ENCODE measurements at regions not wholly inside any gene's neighbourhood (a gene's known extent, or its start where the extent isn't known, plus 50 kb on each side); places are given as distances from the start of the nearest gene placed in this dataset.

DNA sequence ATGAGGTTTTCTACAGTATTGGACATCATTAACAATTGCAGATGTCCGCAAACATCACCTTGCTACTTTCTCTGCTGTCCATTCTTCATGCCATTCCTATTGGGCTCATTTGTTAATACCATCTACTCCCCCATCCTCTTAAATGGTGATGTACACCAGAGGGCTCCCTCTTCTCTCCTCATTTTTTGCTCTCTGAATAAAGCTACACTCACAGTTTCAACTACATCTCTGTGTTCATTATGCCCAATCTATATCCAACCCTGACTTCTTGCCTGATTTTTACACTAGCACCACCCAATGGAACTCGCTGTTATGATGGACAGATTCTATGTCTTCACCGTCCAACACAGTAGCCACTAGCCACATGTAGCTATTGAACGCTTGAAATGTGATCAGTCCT, 288.1 kb upstream of the ID4 start:
- peaks cover 4% of the 10 kb centered on the region; the same call in 1 of the 2 replicates for H3K9me3 ChIP-seq (ENCODE audit: control insufficient read depth, insufficient read depth, low read length)
- no peak overlapping the region for H3K9ac ChIP-seq (ENCODE audit: low read depth, low read length)
- 100% methylated on average over 1 of the region's 4 CpGs; no CpG with 5 or more reads in 1 of the 2 experiments for WGBS, 2 experiments (ENCODE audit: extremely low coverage in 2 of 2, insufficient read length in 1 of 2)
- H3K36me3 ChIP-seq (ENCODE audit: control insufficient read depth, insufficient read depth, low read length) = no peaks in the 10 kb centered on the region
- H2BK5ac ChIP-seq (ENCODE audit: low read depth, low read length, poor library complexity, severe bottlenecking) = no peak overlapping the region
- H2AK9ac ChIP-seq (replicated peaks; ENCODE audit: low read depth, low read length, poor library complexity) = no peak overlapping the region
- no peak overlapping the region for H2AFZ ChIP-seq (replicated peaks; ENCODE audit: low read length, poor library complexity)
- no peak overlapping the region for H3K4me2 ChIP-seq (ENCODE audit: low read depth, low read length)
- H3K27ac ChIP-seq (ENCODE audit: insufficient read depth, low read length) = no peak overlapping the region
- no peak overlapping the region for H2AK5ac ChIP-seq (ENCODE audit: low read depth, low read length)
- H4K91ac ChIP-seq (ENCODE audit: insufficient read depth, low read depth, low read length) = no peak overlapping the region
- H3K56ac ChIP-seq (ENCODE audit: extremely low read depth, insufficient read depth, low read length) = no peak overlapping the region
- H3K9me1 ChIP-seq (ENCODE audit: insufficient read depth, low read length) = no peaks in the 10 kb centered on the region
- ChIA-PET POLR2A (ENCODE audit: unreplicated experiment) (no interaction called here), CTCF (interaction anchor here (0.6 to 1.1 kb wide), 2 partner anchors 10 to 227 kb away, joined by 3 read pairs; no protein-coding TSS in a partner anchor)
- no peaks in the 10 kb centered on the region for H3K27me3 ChIP-seq (ENCODE audit: control insufficient read depth, insufficient read depth, low read length)
- H2BK20ac ChIP-seq (ENCODE audit: low read depth, low read length) = no peak overlapping the region
- H4K20me1 ChIP-seq (ENCODE audit: insufficient read depth, low read length) = no peaks in the 10 kb centered on the region
- dilution Hi-C loops (cut with HindIII; ENCODE audit: low sequenced_read_pairs, unreplicated experiment) = no loop called here
- ATAC-seq (ENCODE audit: low read depth) (no peak), DNase-seq (no peak)
- TF ChIP-seq MXI1 (IDR thresholded peaks at IDR 0.05; ENCODE audit: borderline replicate concordance, low read depth, low read length) = no peak
- H3K14ac ChIP-seq (replicated peaks; ENCODE audit: low read depth, low read length) = no peak overlapping the region
- H2BK120ac ChIP-seq (ENCODE audit: low read depth, low read length) = no peak overlapping the region
- H3K79me1 ChIP-seq (ENCODE audit: low read depth in 1 of 2, low read length in 2 of 2) = no peaks in the 10 kb centered on the region
- no peak overlapping the region for H3K4ac ChIP-seq (ENCODE audit: low read depth, low read length)
- no peak overlapping the region for H3K23ac ChIP-seq (ENCODE audit: low read depth, low read length)
- H4K8ac ChIP-seq (ENCODE audit: low read depth in 2 of 2, low read length in 2 of 2) = no peak overlapping the region
- intact Hi-C loops (cut with micrococcal nuclease) = no loop called here
- H2BK15ac ChIP-seq (ENCODE audit: low read depth, low read length) = no peak overlapping the region
- no peak overlapping the region for H4K5ac ChIP-seq (ENCODE audit: low read depth, low read length)
- no peak overlapping the region for H3K18ac ChIP-seq (ENCODE audit: low read depth, low read length)
- no TSS peak for BruUV-seq (replicated peaks)
- in situ Hi-C loops (cut with MboI; ENCODE audit: low sequenced_read_pairs) = no loop called here
- no peak overlapping the region for H3K4me3 ChIP-seq (ENCODE audit: insufficient read depth, low read depth, low read length)
- H3K4me1 ChIP-seq (ENCODE audit: control insufficient read depth, insufficient read depth, low read length) = no peaks in the 10 kb centered on the region

Measured in IMR-90 (cell line).